ENCODE measurements at regions not wholly inside any gene's neighbourhood (a gene's known extent, or its start where the extent isn't known, plus 50 kb on each side); places are given as distances from the start of the nearest gene placed in this dataset.

GRCh38 chr18:44467718-44468117 is 213.0 kb upstream of the SETBP1 start:
- ATAC-seq (ENCODE audit: insufficient read depth, low FRiP score), result no peak
- H3K27ac ChIP-seq (ENCODE audit: low read depth in 1 of 2, low read length in 1 of 2), result no peak overlapping the region
- H3K4me1 ChIP-seq (ENCODE audit: control insufficient read depth in 5 of 5, insufficient read depth in 5 of 5, low read length in 5 of 5), result peaks cover 0 to 13% (median 4%) of the 10 kb centered on the region in 5 donors
- no peaks in the 10 kb centered on the region for H3K36me3 ChIP-seq (ENCODE audit: control insufficient read depth in 4 of 4, insufficient read depth in 4 of 4, low read length in 4 of 4)
- H3K9me3 ChIP-seq (ENCODE audit: control insufficient read depth in 4 of 4, insufficient read depth in 3 of 4, low read length in 3 of 4), result no peaks in the 10 kb centered on the region
- TF ChIP-seq, protein P1, sequence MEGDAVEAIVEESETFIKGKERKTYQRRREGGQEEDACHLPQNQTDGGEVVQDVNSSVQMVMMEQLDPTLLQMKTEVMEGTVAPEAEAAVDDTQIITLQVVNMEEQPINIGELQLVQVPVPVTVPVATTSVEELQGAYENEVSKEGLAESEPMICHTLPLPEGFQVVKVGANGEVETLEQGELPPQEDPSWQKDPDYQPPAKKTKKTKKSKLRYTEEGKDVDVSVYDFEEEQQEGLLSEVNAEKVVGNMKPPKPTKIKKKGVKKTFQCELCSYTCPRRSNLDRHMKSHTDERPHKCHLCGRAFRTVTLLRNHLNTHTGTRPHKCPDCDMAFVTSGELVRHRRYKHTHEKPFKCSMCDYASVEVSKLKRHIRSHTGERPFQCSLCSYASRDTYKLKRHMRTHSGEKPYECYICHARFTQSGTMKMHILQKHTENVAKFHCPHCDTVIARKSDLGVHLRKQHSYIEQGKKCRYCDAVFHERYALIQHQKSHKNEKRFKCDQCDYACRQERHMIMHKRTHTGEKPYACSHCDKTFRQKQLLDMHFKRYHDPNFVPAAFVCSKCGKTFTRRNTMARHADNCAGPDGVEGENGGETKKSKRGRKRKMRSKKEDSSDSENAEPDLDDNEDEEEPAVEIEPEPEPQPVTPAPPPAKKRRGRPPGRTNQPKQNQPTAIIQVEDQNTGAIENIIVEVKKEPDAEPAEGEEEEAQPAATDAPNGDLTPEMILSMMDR (IDR thresholded peaks at IDR 0.05; ENCODE audit: control extremely low read depth, extremely low read depth), result no peak
- H3K27me3 ChIP-seq (ENCODE audit: control insufficient read depth in 3 of 3, insufficient read depth in 3 of 3, low read length in 2 of 3), result no peaks in the 10 kb centered on the region
- H3K4me3 ChIP-seq, result no peak overlapping the region
- no peak for DNase-seq
- 88 to 94% methylated on average over 2 of the region's 2 CpGs for WGBS, 2 donors
- H3K9ac ChIP-seq (ENCODE audit: insufficient read depth in 1 of 2, low read length in 2 of 2), result no peak overlapping the region

- TF ChIP-seq, protein P1 (IDR thresholded peaks at IDR 0.05; ENCODE audit: control extremely low read depth, extremely low read depth), result no peak
- H3K36me3 ChIP-seq (ENCODE audit: control insufficient read depth in 4 of 4, insufficient read depth in 4 of 4, low read length in 4 of 4), result no peaks in the 10 kb centered on the region
- no peak overlapping the region for H3K4me3 ChIP-seq
- WGBS, 2 donors, result 87 to 97% methylated on average over 2 of the region's 2 CpGs
- no peaks in the 10 kb centered on the region for H3K4me1 ChIP-seq (ENCODE audit: control insufficient read depth in 5 of 5, insufficient read depth in 5 of 5, low read length in 5 of 5)
- no peak for DNase-seq
- ATAC-seq (ENCODE audit: insufficient read depth, low FRiP score), result no peak
- H3K9me3 ChIP-seq (ENCODE audit: control insufficient read depth in 4 of 4, insufficient read depth in 3 of 4, low read length in 3 of 4), result no peaks in the 10 kb centered on the region
- H3K27me3 ChIP-seq (ENCODE audit: control insufficient read depth in 3 of 3, insufficient read depth in 3 of 3, low read length in 2 of 3), result no peaks in the 10 kb centered on the region
- no peak overlapping the region for H3K9ac ChIP-seq (ENCODE audit: insufficient read depth in 1 of 2, low read length in 2 of 2)
- no peak overlapping the region for H3K27ac ChIP-seq (ENCODE audit: low read depth in 1 of 2, low read length in 1 of 2)
Observed at GRCh38 chr18:44473394-44474066, 207.2 kb upstream of the SETBP1 start.

- Histone ChIP-seq H3K27ac (ENCODE audit: low read depth in 1 of 2, low read length in 1 of 2) (no peak overlapping the region), H3K9me3 (ENCODE audit: control insufficient read depth in 4 of 4, insufficient read depth in 3 of 4, low read length in 3 of 4) (peaks cover 0 to 3% (median under 1%) of the 10 kb centered on the region in 4 donors), H3K4me1 (ENCODE audit: control insufficient read depth in 5 of 5, insufficient read depth in 5 of 5, low read length in 5 of 5) (no peaks in the 10 kb centered on the region), H3K9ac (ENCODE audit: insufficient read depth in 1 of 2, low read length in 2 of 2) (no peak overlapping the region), H3K4me3 (no peak overlapping the region), H3K27me3 (ENCODE audit: control insufficient read depth in 3 of 3, insufficient read depth in 3 of 3, low read length in 2 of 3) (no peaks in the 10 kb centered on the region), H3K36me3 (ENCODE audit: control insufficient read depth in 4 of 4, insufficient read depth in 4 of 4, low read length in 4 of 4) (no peaks in the 10 kb centered on the region)
- 86 to 98% methylated on average over 3 of the region's 3 CpGs for WGBS, 2 donors
- TF ChIP-seq, protein P1 (IDR thresholded peaks at IDR 0.05; ENCODE audit: control extremely low read depth, extremely low read depth), result no peak
- DNase-seq, result no peak
- ATAC-seq (ENCODE audit: insufficient read depth, low FRiP score), result no peak
Observed at GRCh38 chr18:44474067-44474411, 206.6 kb upstream of the SETBP1 start.

- H3K27me3 ChIP-seq (ENCODE audit: control insufficient read depth in 3 of 3, insufficient read depth in 3 of 3, low read length in 2 of 3), result no peaks in the 10 kb centered on the region
- DNase-seq (no peak), ATAC-seq (ENCODE audit: insufficient read depth, low FRiP score) (no peak)
- no peak overlapping the region for H3K27ac ChIP-seq (ENCODE audit: low read depth in 1 of 2, low read length in 1 of 2)
- H3K9me3 ChIP-seq (ENCODE audit: control insufficient read depth in 4 of 4, insufficient read depth in 3 of 4, low read length in 3 of 4), result peaks cover 0 to 8% (median 3%) of the 10 kb centered on the region in 4 donors
- no peak overlapping the region for H3K4me3 ChIP-seq
- no peaks in the 10 kb centered on the region for H3K36me3 ChIP-seq (ENCODE audit: control insufficient read depth in 4 of 4, insufficient read depth in 4 of 4, low read length in 4 of 4)
- H3K9ac ChIP-seq (ENCODE audit: insufficient read depth in 1 of 2, low read length in 2 of 2), result no peak overlapping the region
- TF ChIP-seq, protein P1 (IDR thresholded peaks at IDR 0.05; ENCODE audit: control extremely low read depth, extremely low read depth), result no peak
- H3K4me1 ChIP-seq (ENCODE audit: control insufficient read depth in 5 of 5, insufficient read depth in 5 of 5, low read length in 5 of 5), result no peaks in the 10 kb centered on the region
Observed at GRCh38 chr18:44474591-44474990, 206.1 kb upstream of the SETBP1 start.

Data from lung (tissue), 11 donors.